ENCODE measurements at regions not wholly inside any gene's neighbourhood (a gene's known extent, or its start where the extent isn't known, plus 50 kb on each side); places are given as distances from the start of the nearest gene placed in this dataset.

GRCh38 chr17:77308861-77309726, 168.3 kb downstream of the SEC14L1 start:
- DNase-seq = no peak

- DNase-seq = no peak
These were observed 169.6 kb downstream of the SEC14L1 start for GRCh38 chr17:77310336-77310735.

GRCh38 chr17:77311371-77311981, 170.7 kb downstream of the SEC14L1 start:
- no peak for DNase-seq

- no peak for DNase-seq
These were observed 171.4 kb downstream of the SEC14L1 start for GRCh38 chr17:77312061-77312701.

GRCh38 chr17:77312786-77313599, 172.2 kb downstream of the SEC14L1 start:
- no peak for DNase-seq

GRCh38 chr17:77313831-77314230, 173.1 kb downstream of the SEC14L1 start:
- no peak for DNase-seq

- DNase-seq = no peak
These were observed 173.8 kb downstream of the SEC14L1 start for GRCh38 chr17:77314601-77315000.

GRCh38 chr17:77315010-77315409, 174.2 kb downstream of the SEC14L1 start:
- no peak for DNase-seq

- DNase-seq = no peak
These were observed 174.9 kb downstream of the SEC14L1 start for GRCh38 chr17:77315551-77316190.

- DNase-seq = no peak
These were observed 175.4 kb downstream of the SEC14L1 start for GRCh38 chr17:77316191-77316641.

- no peak for DNase-seq
These were observed 175.9 kb downstream of the SEC14L1 start for GRCh38 chr17:77316651-77317050.

GRCh38 chr17:77317091-77317750, 176.5 kb downstream of the SEC14L1 start:
- DNase-seq = no peak

- DNase-seq = no peak
These were observed 177.3 kb downstream of the SEC14L1 start for GRCh38 chr17:77318021-77318420.

- no peak for DNase-seq
These were observed 177.9 kb downstream of the SEC14L1 start for GRCh38 chr17:77318491-77319210.

GRCh38 chr17:77319211-77320043, 178.7 kb downstream of the SEC14L1 start:
- peak; percentile 56 for DNase-seq

- DNase-seq = no peak
These were observed 179.3 kb downstream of the SEC14L1 start for GRCh38 chr17:77320044-77320440.

- DNase-seq = no peak
These were observed 179.9 kb downstream of the SEC14L1 start for GRCh38 chr17:77320485-77321256.

GRCh38 chr17:77321649-77322513, 181.1 kb downstream of the SEC14L1 start:
- no peak for DNase-seq
